ENCODE measurements at regions not wholly inside any gene's neighbourhood (a gene's known extent, or its start where the extent isn't known, plus 50 kb on each side); places are given as distances from the start of the nearest gene placed in this dataset.

DNA sequence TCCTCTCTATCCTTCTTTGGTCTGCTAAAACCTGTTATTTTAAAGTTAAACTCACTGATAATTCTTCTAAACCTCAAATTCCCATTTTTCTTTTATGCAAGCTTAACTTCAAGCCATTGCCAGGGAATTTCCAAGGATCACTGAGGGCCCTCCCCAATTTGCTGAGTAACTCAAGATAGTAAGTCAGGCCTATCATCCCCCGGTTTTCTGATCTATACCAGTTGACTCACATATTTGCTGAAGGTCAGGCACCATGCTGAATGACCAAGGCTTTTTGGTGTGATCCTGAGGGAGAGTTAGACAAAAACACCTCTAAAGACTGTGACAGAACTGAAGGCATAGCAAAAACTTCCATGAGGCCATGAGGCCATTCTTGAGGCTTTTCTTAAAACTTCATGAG is 1301.9 kb downstream of the PCDH7 start:
- Histone ChIP-seq H3K4me1 (ENCODE audit: control insufficient read depth, insufficient read depth, low read length) (peaks cover 13% of the 10 kb centered on the region), H3K27me3 (replicated peaks; ENCODE audit: control insufficient read depth, insufficient read depth, low read length) (no peaks in the 10 kb centered on the region), H3K9me3 (ENCODE audit: control insufficient read depth, low read length) (no peaks in the 10 kb centered on the region), H3K9ac (ENCODE audit: low read length) (no peak overlapping the region), H3K4me3 (ENCODE audit: low read length) (no peak overlapping the region), H3K36me3 (ENCODE audit: control insufficient read depth, insufficient read depth, low read length, severe bottlenecking) (no peaks in the 10 kb centered on the region)
- peak; percentile 15 for DNase-seq (ENCODE audit: low read depth)

GRCh38 chr4:32025851-32026459 is 1305.8 kb downstream of the PCDH7 start:
- Histone ChIP-seq H3K4me1 (ENCODE audit: control insufficient read depth, insufficient read depth, low read length) (peaks cover 13% of the 10 kb centered on the region), H3K36me3 (ENCODE audit: control insufficient read depth, insufficient read depth, low read length, severe bottlenecking) (no peaks in the 10 kb centered on the region), H3K4me3 (ENCODE audit: low read length) (no peak overlapping the region), H3K9me3 (ENCODE audit: control insufficient read depth, low read length) (no peaks in the 10 kb centered on the region), H3K27me3 (replicated peaks; ENCODE audit: control insufficient read depth, insufficient read depth, low read length) (no peaks in the 10 kb centered on the region), H3K9ac (ENCODE audit: low read length) (no peak overlapping the region)
- DNase-seq (ENCODE audit: low read depth), result peak; percentile 65

GRCh38 chr4:32030406-32030805 is 1310.2 kb downstream of the PCDH7 start:
- Histone ChIP-seq H3K4me1 (ENCODE audit: control insufficient read depth, insufficient read depth, low read length) (peaks cover 9% of the 10 kb centered on the region), H3K9me3 (ENCODE audit: control insufficient read depth, low read length) (no peaks in the 10 kb centered on the region), H3K4me3 (ENCODE audit: low read length) (no peak overlapping the region), H3K27me3 (replicated peaks; ENCODE audit: control insufficient read depth, insufficient read depth, low read length) (no peaks in the 10 kb centered on the region), H3K9ac (ENCODE audit: low read length) (no peak overlapping the region), H3K36me3 (ENCODE audit: control insufficient read depth, insufficient read depth, low read length, severe bottlenecking) (no peaks in the 10 kb centered on the region)
- no peak for DNase-seq (ENCODE audit: low read depth)

DNA sequence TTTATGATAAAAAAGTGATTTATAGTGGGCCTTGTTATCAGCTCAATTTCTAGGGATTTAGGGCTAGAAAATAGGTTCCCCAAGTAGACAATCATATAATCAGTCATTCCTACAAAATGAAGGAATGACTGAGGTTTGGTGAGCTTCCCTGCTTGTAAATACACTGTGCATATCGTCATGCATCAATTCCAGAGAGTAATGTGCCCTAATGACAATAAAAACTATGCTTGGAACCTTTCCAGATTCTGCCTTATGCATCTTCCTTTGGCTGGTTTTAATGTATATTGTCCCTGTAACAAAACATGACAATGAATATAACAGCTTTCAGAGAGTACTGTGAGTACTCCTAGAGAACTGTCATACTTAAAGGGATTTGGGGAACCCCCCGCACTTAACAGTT is 1310.9 kb downstream of the PCDH7 start:
- Histone ChIP-seq H3K36me3 (ENCODE audit: control insufficient read depth, insufficient read depth, low read length, severe bottlenecking) (no peaks in the 10 kb centered on the region), H3K9ac (ENCODE audit: low read length) (no peak overlapping the region), H3K9me3 (ENCODE audit: control insufficient read depth, low read length) (no peaks in the 10 kb centered on the region), H3K27me3 (replicated peaks; ENCODE audit: control insufficient read depth, insufficient read depth, low read length) (no peaks in the 10 kb centered on the region), H3K4me3 (ENCODE audit: low read length) (no peak overlapping the region), H3K4me1 (ENCODE audit: control insufficient read depth, insufficient read depth, low read length) (peaks cover 6% of the 10 kb centered on the region)
- no peak for DNase-seq (ENCODE audit: low read depth)

- no peak overlapping the region for H3K4me3 ChIP-seq (ENCODE audit: low read length)
- H3K27me3 ChIP-seq (replicated peaks; ENCODE audit: control insufficient read depth, insufficient read depth, low read length), result no peaks in the 10 kb centered on the region
- H3K36me3 ChIP-seq (ENCODE audit: control insufficient read depth, insufficient read depth, low read length, severe bottlenecking), result no peaks in the 10 kb centered on the region
- H3K9ac ChIP-seq (ENCODE audit: low read length), result no peak overlapping the region
- DNase-seq (ENCODE audit: low read depth), result no peak
- no peaks in the 10 kb centered on the region for H3K9me3 ChIP-seq (ENCODE audit: control insufficient read depth, low read length)
- no peaks in the 10 kb centered on the region for H3K4me1 ChIP-seq (ENCODE audit: control insufficient read depth, insufficient read depth, low read length)
Observed at GRCh38 chr4:32032136-32032672, 1312.0 kb downstream of the PCDH7 start.

- no peak overlapping the region for H3K4me3 ChIP-seq (ENCODE audit: low read length)
- no peak overlapping the region for H3K9ac ChIP-seq (ENCODE audit: low read length)
- DNase-seq (ENCODE audit: low read depth), result no peak
- no peaks in the 10 kb centered on the region for H3K27me3 ChIP-seq (replicated peaks; ENCODE audit: control insufficient read depth, insufficient read depth, low read length)
- no peaks in the 10 kb centered on the region for H3K9me3 ChIP-seq (ENCODE audit: control insufficient read depth, low read length)
- no peaks in the 10 kb centered on the region for H3K4me1 ChIP-seq (ENCODE audit: control insufficient read depth, insufficient read depth, low read length)
- no peaks in the 10 kb centered on the region for H3K36me3 ChIP-seq (ENCODE audit: control insufficient read depth, insufficient read depth, low read length, severe bottlenecking)
Observed at GRCh38 chr4:32037399-32037798, 1317.2 kb downstream of the PCDH7 start.

- no peaks in the 10 kb centered on the region for H3K36me3 ChIP-seq (ENCODE audit: control insufficient read depth, insufficient read depth, low read length, severe bottlenecking)
- H3K9ac ChIP-seq (ENCODE audit: low read length), result no peak overlapping the region
Observed at GRCh38 chr4:32042486-32043247, 1322.5 kb downstream of the PCDH7 start.

DNA sequence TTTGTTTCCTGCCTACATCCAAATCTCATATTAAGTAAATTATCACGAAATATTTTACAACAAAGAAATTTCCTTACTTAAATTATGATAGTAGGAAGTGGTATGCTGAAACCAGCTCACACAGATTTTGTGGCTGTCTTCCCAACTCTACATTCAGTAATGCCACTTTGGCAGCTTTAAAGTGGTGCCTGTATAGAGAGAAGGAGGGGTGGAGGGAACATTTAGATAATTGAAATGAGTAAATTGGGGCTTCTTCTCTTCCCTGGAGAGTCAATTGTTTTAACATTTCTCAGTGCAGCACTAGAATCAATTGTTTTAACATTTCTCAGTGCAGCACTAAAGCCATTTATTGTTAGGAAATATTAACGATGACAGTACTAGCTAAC is 1323.1 kb downstream of the PCDH7 start:
- no peaks in the 10 kb centered on the region for H3K36me3 ChIP-seq (ENCODE audit: control insufficient read depth, insufficient read depth, low read length, severe bottlenecking)
- no peaks in the 10 kb centered on the region for H3K4me1 ChIP-seq (ENCODE audit: control insufficient read depth, insufficient read depth, low read length)
- no peaks in the 10 kb centered on the region for H3K27me3 ChIP-seq (replicated peaks; ENCODE audit: control insufficient read depth, insufficient read depth, low read length)
- H3K4me3 ChIP-seq (ENCODE audit: low read length), result no peak overlapping the region
- H3K9me3 ChIP-seq (ENCODE audit: control insufficient read depth, low read length), result no peaks in the 10 kb centered on the region
- no peak overlapping the region for H3K9ac ChIP-seq (ENCODE audit: low read length)
- DNase-seq (ENCODE audit: low read depth), result no peak

More at GRCh38 chr4:32042486-32043247, 1322.5 kb downstream of the PCDH7 start:
- H3K4me1 ChIP-seq (ENCODE audit: control insufficient read depth, insufficient read depth, low read length), result no peaks in the 10 kb centered on the region
- DNase-seq (ENCODE audit: low read depth), result peak; percentile 31
- no peak overlapping the region for H3K4me3 ChIP-seq (ENCODE audit: low read length)
- H3K27me3 ChIP-seq (replicated peaks; ENCODE audit: control insufficient read depth, insufficient read depth, low read length), result no peaks in the 10 kb centered on the region
- H3K9me3 ChIP-seq (ENCODE audit: control insufficient read depth, low read length), result no peaks in the 10 kb centered on the region

DNA sequence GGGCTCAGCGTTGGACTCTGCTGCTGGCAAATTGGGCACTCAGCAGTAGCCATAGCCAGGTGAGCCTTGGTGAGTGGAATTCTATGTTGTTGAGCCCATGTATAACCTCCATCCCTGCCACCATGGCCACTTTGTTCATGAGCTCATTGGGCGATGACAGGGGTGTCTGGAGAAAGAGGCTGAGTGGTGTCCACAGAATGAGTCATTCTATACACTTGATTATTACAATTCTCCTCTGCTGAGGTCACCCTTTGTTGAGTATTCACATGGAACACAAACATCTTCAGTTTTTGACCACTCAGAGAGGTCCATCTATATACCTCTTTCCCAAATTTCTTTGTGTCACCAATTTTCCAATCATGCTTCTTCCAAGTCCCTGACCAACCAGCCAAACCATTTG is 1341.7 kb downstream of the PCDH7 start:
- no peak for DNase-seq (ENCODE audit: low read depth)
- Histone ChIP-seq H3K4me3 (ENCODE audit: low read length) (no peak overlapping the region), H3K9me3 (ENCODE audit: control insufficient read depth, low read length) (no peaks in the 10 kb centered on the region), H3K9ac (ENCODE audit: low read length) (no peak overlapping the region), H3K4me1 (ENCODE audit: control insufficient read depth, insufficient read depth, low read length) (no peaks in the 10 kb centered on the region), H3K27me3 (replicated peaks; ENCODE audit: control insufficient read depth, insufficient read depth, low read length) (no peaks in the 10 kb centered on the region), H3K36me3 (ENCODE audit: control insufficient read depth, insufficient read depth, low read length, severe bottlenecking) (no peaks in the 10 kb centered on the region)

GRCh38 chr4:32073542-32073941 is 1353.4 kb downstream of the PCDH7 start:
- Histone ChIP-seq H3K36me3 (ENCODE audit: control insufficient read depth, insufficient read depth, low read length, severe bottlenecking) (no peaks in the 10 kb centered on the region), H3K9ac (ENCODE audit: low read length) (no peak overlapping the region), H3K9me3 (ENCODE audit: control insufficient read depth, low read length) (no peaks in the 10 kb centered on the region), H3K4me1 (ENCODE audit: control insufficient read depth, insufficient read depth, low read length) (no peaks in the 10 kb centered on the region), H3K4me3 (ENCODE audit: low read length) (no peak overlapping the region), H3K27me3 (replicated peaks; ENCODE audit: control insufficient read depth, insufficient read depth, low read length) (no peaks in the 10 kb centered on the region)
- DNase-seq (ENCODE audit: low read depth), result no peak

GRCh38 chr4:32087211-32087610 is 1367.0 kb downstream of the PCDH7 start:
- no peak overlapping the region for H3K4me3 ChIP-seq (ENCODE audit: low read length)

More at GRCh38 chr4:32087211-32087610, 1367.0 kb downstream of the PCDH7 start:
- Histone ChIP-seq H3K27me3 (replicated peaks; ENCODE audit: control insufficient read depth, insufficient read depth, low read length) (no peaks in the 10 kb centered on the region), H3K36me3 (ENCODE audit: control insufficient read depth, insufficient read depth, low read length, severe bottlenecking) (no peaks in the 10 kb centered on the region), H3K4me1 (ENCODE audit: control insufficient read depth, insufficient read depth, low read length) (no peaks in the 10 kb centered on the region), H3K9me3 (ENCODE audit: control insufficient read depth, low read length) (peaks cover 9% of the 10 kb centered on the region), H3K9ac (ENCODE audit: low read length) (no peak overlapping the region)
- DNase-seq (ENCODE audit: low read depth), result no peak

Data from adipocyte (in vitro differentiated cells).